HG02623 (cell line): ENCODE measurements at regions not wholly inside any gene's neighbourhood (a gene's known extent, or its start where the extent isn't known, plus 50 kb on each side); places are given as distances from the start of the nearest gene placed in this dataset.
"Not testable (repeated sequence)": the region's sequence is repeated elsewhere in the genome, so short reads cannot be mapped to it uniquely, and the experiment has no call there.

ENCODE experiments used
- ATAC-seq: cut with Tn5 transposase; IDR thresholded peaks from one replicate; pipeline ENCODE4 v1.9.1; 2021; ENCODE audit warnings: moderate library complexity; ENCODE audit not compliant: unreplicated experiment

- ATAC-seq, result not testable (repeated sequence)
These were observed 69.1 kb downstream of the ZNF518B start for GRCh38 chr4:10388146-10388545.

DNA sequence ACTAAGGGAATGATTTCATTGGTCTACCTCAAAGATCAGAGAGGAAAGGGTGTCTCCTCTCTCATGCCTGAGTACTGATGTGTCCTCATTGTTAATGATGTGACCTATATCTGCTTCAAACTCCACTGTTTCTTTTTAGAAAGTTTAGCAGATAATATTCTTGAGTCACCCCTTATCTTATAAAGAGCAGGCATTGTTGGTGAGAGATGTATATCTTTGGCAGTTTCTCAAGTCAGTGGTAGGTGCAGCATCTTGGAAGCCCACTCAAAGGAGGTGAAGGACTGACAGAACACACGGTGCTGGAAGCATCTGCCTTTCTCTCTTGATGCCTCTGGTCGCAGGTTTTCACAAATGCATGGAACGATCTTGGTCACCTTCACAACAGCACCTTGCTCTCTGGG is 71.2 kb downstream of the ZNF518B start:
- ATAC-seq, result no peak

- ATAC-seq, result no peak
These were observed 72.3 kb downstream of the ZNF518B start for GRCh38 chr4:10384974-10385373.

- ATAC-seq, result no peak
These were observed 73.8 kb downstream of the ZNF518B start for GRCh38 chr4:10383417-10383816.

DNA sequence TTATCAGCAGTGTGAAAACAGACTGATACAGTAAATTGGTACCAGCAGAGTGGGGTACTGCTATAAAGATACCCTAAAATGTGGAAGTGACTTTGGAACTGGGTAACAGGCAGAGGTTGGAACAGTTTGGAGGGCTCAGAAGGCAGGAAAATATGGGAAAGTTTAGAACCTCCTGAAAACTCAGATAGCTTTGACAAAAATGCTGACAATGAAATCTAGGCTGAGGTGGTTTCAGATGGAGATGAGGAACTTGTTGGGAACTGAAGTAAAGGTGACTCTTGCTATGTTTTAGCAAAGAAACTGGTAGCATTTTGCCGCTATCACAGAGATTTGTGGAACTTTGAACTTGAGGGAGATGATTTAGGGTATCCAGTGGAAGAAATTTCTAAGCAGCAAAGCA is 75.1 kb downstream of the ZNF518B start:
- not testable (repeated sequence) for ATAC-seq

DNA sequence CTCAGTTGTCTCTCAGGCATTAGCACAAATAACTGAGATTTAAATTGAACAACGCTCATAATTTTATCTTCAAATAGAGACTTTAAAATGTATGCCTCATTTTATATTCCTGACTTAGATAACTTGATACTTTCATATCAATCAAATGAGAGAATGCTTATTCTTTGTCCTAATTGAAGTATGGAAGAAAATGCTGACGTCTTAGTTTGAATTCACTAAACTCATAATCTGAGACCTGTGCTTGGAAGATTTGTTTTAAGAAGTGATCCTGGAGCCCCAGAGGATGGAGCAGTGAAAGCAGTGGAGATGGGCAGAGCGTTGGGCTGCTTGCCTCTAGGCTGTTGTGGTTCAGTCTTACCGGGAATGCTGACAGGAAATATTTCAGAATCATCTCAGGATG is 76.1 kb downstream of the ZNF518B start:
- ATAC-seq, result no peak

DNA sequence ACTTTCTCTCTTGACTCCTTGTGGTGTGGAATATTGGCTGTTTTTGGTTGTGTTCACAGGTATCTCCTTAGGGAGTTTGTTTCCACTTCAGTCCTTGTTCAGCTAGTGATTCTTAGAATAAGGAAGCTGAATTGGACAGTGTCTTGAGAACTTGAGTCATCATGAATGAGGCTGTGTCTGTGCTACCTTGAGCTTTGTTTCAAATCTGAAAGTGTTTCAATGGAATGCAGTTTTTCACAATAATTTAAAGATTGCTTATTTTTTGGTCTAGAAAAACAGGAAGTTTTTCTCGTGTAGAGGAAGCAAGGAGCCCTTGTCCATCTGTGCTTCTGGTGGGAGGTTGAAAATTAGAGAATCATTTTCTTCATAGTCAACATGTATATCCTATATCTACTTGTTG is 76.5 kb downstream of the ZNF518B start:
- ATAC-seq, result no peak

DNA sequence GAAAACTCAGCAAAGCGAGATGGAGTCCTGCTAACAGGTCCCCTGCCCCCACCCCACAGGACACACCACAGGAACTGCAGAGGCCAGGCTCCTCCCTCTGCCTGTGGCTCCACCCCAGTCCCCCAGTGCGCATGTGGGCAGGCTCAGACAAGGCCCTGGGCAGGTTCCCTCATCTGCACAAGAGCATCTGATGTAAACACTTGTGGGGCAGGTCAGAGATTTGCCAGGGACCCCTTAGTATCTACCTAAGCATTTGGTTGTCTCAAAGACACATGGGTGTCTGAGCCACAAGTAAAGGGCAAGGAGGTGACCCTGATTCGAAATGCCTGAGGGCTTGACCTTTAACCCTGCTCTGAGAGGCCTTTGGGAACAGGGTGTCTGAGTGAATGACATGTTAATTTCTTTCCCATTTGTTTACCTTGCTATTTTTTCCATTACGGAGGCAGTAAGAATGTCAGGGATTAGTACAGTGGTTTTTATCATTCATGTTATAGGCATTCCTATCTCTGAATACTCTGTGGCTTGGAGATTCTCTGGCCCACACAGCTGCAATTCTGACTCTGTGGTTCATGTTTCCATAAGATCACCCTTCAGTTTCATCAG is 85.3 kb downstream of the ZNF518B start:
- ATAC-seq, result no peak

GRCh38 chr4:10371121-10371520 is 86.1 kb downstream of the ZNF518B start:
- ATAC-seq, result no peak

DNA sequence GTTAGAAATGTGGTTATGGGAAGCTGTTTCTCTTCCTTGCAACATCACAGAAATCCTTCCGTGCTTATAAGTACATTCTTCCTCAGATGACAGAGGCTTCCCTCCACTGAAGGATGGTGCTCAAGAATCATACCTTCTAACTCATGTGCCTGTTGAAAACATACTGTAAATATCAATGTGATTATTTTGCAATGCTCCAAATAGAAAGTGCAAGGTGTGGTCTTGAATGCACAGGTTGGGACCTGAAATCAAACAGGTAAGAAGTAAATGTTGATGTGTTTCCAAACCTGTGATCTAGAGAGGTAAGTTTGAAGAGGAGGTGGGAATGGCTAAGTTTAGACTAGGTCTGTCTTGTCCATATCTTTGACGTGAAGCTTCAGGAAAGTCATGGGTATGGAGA is 87.7 kb downstream of the ZNF518B start:
- ATAC-seq, result no peak

GRCh38 chr4:10366628-10367027 is 90.6 kb downstream of the ZNF518B start:
- no peak for ATAC-seq

DNA sequence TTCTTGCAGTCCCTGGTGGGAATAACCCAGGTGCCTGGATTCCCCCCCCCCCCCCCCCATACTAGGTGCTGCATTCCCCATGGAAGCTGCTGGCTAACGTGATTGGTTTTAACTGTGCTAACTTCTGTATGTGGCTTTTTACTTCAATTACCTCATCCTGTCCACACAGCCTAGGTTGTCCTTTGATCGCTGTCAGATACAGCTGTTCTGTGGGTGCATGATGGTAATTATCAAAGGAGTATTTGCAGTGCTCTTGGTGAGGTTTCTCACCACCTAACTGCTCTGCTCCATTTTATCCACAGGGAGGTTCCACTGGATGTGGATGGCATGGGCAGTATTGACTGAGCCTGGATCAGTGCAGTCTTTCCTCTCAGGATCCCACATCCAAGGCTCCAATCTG is 93.0 kb downstream of the ZNF518B start:
- no peak for ATAC-seq

GRCh38 chr4:10354746-10355145 is 102.5 kb downstream of the ZNF518B start:
- no peak for ATAC-seq

GRCh38 chr4:10354225-10354624 is 103.0 kb downstream of the ZNF518B start:
- ATAC-seq, result no peak

- ATAC-seq, result no peak
These were observed 104.1 kb downstream of the ZNF518B start for GRCh38 chr4:10353110-10353509.

DNA sequence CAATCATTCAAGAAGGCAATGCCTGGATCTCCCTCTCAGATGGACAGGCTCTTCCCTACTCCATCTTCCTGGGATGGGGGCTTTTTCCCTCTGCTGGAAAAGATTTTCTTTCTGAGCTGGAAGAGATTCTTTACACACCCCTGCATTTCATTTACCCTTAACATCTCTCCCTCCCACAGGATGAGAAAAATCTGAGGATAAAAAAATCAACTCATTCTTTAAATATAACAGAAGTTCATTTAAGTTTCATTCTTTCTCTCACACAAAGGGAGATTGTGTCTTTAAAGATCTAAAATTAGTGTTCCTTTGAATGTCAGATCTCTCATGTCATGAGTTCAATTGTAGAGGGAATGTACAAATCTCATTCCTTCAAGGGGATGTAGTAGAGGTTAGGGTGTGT is 109.0 kb downstream of the ZNF518B start:
- no peak for ATAC-seq

DNA sequence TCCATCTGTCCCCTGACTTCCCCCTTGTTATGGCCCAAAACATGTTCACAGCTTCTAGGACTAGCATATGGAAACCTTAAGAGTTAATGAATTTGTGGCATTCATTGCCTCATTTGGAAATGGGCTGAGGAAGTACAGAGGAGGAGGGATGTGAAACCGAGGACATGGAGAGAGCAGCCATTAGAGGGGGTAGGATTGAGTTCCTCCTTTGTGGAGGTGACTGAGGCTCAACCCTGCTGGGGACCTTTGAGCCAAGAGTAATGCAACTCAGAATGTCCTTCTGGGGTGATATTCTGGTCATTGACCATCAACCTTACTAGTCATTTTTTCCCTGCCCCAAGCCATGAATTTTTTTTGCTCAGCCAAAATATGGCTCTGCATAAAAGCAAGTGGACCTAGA is 109.4 kb downstream of the ZNF518B start:
- ATAC-seq, result no peak

- no peak for ATAC-seq
These were observed 109.9 kb downstream of the ZNF518B start for GRCh38 chr4:10347281-10347795.

DNA sequence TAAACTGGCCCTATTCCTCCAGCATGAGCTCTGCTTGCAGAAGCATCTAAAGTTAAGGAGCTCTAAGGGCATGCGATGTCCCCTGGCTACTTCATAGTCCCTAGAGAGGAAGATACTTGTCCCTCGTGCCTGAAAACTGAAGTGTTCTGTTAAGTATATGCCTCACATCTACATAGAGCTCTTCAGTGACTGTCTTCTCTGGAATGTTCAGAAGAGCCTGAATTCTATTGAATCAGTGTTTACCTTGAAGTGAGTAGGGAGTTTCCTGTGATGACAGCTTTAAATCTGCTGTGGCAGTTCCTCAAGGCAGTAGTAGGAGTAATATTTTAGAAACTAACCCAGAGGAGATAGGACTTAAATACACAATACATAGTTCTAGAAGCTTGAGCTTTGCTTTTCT is 111.2 kb downstream of the ZNF518B start:
- no peak for ATAC-seq

DNA sequence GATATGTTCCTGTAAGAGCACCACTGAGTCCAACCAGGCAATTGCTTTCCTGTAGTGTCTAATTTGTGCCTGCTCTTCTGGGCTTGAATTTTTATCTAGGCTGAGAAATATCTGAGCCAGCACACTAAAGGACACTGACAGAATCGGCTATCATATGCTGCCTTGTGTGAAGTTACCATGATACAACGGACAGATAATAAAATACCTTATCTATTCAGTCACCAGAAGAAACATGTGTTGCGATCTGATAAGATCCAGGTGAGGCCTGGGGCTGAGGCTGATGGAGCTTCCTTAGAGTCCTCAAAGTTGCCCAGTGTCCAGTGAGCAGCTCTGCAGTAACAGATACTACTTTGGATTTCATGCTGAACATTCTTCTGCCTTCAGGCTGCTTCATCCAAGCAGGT is 111.8 kb downstream of the ZNF518B start:
- ATAC-seq, result no peak

DNA sequence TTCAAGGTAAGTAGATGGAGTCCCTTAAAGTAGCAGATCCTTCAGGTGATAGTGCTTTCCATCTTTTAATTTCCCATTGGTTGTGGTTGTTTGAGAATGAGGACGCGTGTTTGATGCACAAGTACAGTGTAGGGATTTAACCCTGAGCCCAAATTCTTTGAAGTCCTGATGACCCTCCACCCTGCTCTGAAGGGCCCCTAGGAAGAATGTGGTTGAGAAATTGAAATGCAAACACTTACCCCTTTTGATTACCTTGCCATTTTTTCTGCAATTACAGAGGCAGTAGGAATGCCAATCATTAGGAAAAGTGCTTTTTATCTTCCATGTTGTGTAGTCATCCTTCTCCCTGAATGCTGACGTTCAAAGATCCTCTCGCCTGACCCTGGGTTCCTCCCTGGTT is 112.4 kb downstream of the ZNF518B start:
- ATAC-seq, result no peak

DNA sequence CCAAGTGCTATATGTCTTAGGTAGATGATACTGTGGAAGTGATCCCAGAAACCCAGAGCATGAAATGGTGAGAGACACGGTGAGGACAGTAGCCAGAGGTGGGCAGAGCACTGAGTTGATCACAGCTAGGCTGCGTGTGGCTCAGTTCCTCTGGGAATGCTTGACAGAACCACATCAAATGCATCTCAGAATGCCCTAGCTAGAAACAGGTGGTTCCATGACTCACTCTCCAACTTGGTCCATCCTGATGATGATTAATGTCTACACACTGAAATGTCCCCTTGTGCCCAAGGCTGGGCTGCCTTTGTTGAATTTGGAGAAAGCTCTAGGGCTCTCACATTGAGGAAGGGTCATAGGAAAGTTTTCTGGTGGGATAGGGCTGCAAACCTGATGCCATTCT is 113.6 kb downstream of the ZNF518B start:
- no peak for ATAC-seq

- no peak for ATAC-seq
These were observed 114.4 kb downstream of the ZNF518B start for GRCh38 chr4:10342866-10343265.
